Activated B cell treated with CpG ODN at 0.5 μM for 24 hours (primary cell): ENCODE measurements at regions not wholly inside any gene's neighbourhood (a gene's known extent, or its start where the extent isn't known, plus 50 kb on each side); places are given as distances from the start of the nearest gene placed in this dataset.
A peak's percentile ranks its signal among the peaks of the same experiment; 100 is the strongest.

Source experiments
- ATAC-seq: fragments of 200-7000 bp; cut with Tn5 transposase; one replicate; pipeline ENCODE4 v1.10.0; 2021; ENCODE audit warnings: low read depth, mild to moderate bottlenecking, moderate library complexity
- CTCF ChIA-PET: fragments of 350-600 bp; sonication (Branson Sonifier 250); formaldehyde crosslinking; loops from one replicate; lab custom pipeline; 2021; ENCODE audit warnings: antibody characterized with exemption; lab: Charles Lee
- POLR2A ChIA-PET: fragments of 350-600 bp; sonication (Branson Sonifier 250); formaldehyde crosslinking; loops from one replicate; lab custom pipeline; 2021; ENCODE audit warnings: antibody characterized with exemption; lab: Charles Lee
- DNase-seq: peaks from one replicate; pipeline ENCODE4 v3.0.0; 2022
- H3K27ac Mint-ChIP-seq: one replicate; pipeline ENCODE4 v1.8.0; 2020; ENCODE audit warnings: mixed read lengths
- H3K27me3 Mint-ChIP-seq: one replicate; pipeline ENCODE4 v1.8.0; 2021; ENCODE audit warnings: mixed read lengths
- H3K36me3 Mint-ChIP-seq: one replicate; pipeline ENCODE4 v1.8.0; 2021; ENCODE audit warnings: low read depth, mixed read lengths
- H3K4me1 Mint-ChIP-seq: one replicate; pipeline ENCODE4 v1.8.0; 2021; ENCODE audit warnings: mixed read lengths
- H3K4me3 Mint-ChIP-seq: one replicate; pipeline ENCODE4 v1.8.0; 2020; ENCODE audit warnings: mild to moderate bottlenecking, mixed read lengths
- H3K9me3 Mint-ChIP-seq: one replicate; pipeline ENCODE4 v1.8.0; 2020; ENCODE audit warnings: mixed read lengths
- intact Hi-C: fragments of 100-400 bp; cut with micrococcal nuclease; formaldehyde crosslinking; loops from one replicate; pipeline ENCODE4 v1.15.1; 2024
- TF ChIP-seq, protein P1 (sequence below): fragments of 200-600 bp; IDR thresholded peaks from one replicate; pipeline ENCODE4 v1.8.0; 2022; ENCODE audit warnings: antibody characterized with exemption, mild to moderate bottlenecking

DNA sequence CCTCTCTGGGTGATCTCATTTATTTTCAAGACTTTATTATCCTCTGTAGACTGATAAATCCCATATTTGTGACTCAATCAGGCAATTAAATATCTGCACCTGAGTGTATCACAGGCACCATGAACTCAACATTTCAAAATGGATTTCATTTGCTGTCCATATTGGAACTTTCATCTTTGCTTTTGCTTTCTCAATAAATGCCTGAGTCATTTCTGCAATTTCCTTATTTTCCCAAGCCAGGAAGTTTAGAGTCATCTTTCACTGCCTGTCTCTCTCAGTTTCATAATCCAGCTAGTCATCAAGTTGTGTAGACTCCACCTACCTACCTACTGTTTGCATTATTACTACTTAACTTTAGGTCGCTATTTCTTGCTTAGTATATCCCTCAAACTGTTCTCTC lies 540.9 kb downstream of the LMO4 start:
- H3K27me3 Mint-ChIP-seq = no peaks in the 10 kb centered on the region
- peaks cover 4% of the 10 kb centered on the region for H3K9me3 Mint-ChIP-seq
- peaks cover 52% of the 10 kb centered on the region for H3K4me1 Mint-ChIP-seq
- POLR2A ChIA-PET = no interaction called here
- H3K27ac Mint-ChIP-seq = no peak overlapping the region
- intact Hi-C loops = no loop called here
- ATAC-seq = no peak
- TF ChIP-seq, protein P1, sequence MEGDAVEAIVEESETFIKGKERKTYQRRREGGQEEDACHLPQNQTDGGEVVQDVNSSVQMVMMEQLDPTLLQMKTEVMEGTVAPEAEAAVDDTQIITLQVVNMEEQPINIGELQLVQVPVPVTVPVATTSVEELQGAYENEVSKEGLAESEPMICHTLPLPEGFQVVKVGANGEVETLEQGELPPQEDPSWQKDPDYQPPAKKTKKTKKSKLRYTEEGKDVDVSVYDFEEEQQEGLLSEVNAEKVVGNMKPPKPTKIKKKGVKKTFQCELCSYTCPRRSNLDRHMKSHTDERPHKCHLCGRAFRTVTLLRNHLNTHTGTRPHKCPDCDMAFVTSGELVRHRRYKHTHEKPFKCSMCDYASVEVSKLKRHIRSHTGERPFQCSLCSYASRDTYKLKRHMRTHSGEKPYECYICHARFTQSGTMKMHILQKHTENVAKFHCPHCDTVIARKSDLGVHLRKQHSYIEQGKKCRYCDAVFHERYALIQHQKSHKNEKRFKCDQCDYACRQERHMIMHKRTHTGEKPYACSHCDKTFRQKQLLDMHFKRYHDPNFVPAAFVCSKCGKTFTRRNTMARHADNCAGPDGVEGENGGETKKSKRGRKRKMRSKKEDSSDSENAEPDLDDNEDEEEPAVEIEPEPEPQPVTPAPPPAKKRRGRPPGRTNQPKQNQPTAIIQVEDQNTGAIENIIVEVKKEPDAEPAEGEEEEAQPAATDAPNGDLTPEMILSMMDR = no peak
- H3K36me3 Mint-ChIP-seq = no peaks in the 10 kb centered on the region
- DNase-seq = no peak
- CTCF ChIA-PET = no interaction called here
- no peak overlapping the region for H3K4me3 Mint-ChIP-seq

DNA sequence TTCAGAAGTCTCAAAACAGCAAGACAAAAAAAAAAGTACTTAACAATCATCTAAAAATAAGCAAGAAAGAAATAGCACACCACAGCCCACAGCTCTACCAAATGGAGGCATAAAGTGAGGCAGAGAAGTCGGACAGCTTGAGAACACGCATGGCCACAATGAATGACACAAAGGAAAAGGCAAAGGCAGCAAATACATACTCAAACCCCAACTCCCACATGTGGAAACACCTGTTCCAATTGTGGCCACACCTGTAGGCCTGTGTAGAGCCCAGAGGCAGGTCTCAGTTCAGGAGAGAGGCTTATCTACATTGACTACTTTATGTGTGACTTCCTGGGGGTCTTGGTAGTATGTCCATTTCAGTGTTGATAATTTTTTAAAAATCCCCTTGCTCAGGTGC lies 543.5 kb downstream of the LMO4 start:
- peak overlapping the region; percentile 89 for H3K27ac Mint-ChIP-seq
- ATAC-seq = peak; percentile 34

DNA sequence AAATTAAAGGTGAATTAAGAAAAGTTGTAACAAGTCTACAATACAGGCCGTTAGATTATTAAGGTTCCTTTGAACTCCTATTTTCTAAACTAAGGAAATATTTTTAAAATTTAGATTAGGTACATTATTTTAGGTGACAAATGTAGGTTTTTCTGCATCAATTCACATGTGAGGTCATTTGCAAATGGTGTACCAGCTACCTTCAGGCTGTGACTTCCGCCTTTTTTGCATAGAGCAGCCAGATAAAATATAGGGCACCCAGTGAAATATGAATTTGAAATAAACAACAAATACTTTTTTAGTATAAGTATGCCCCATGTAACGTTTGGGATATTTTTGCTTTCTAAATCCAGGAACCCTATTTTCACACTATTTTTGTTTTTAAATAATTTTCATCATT lies 544.0 kb downstream of the LMO4 start:
- H3K36me3 Mint-ChIP-seq = no peaks in the 10 kb centered on the region
- peak overlapping the region; percentile 5 for H3K4me3 Mint-ChIP-seq
- H3K27ac Mint-ChIP-seq = peak overlapping the region; percentile 89

More for the DNA sequence above, 543.5 kb downstream of the LMO4 start:
- no peak for DNase-seq
- POLR2A ChIA-PET = no interaction called here
- CTCF ChIA-PET = interaction anchor here (1.2 kb wide), 1 partner anchor 82 kb away, joined by 3 read pairs; no protein-coding TSS in a partner anchor
- TF ChIP-seq, protein P1 = no peak
- Mint-ChIP-seq H3K9me3 (no peaks in the 10 kb centered on the region), H3K27me3 (no peaks in the 10 kb centered on the region), H3K4me1 (peaks cover 48% of the 10 kb centered on the region), H3K36me3 (no peaks in the 10 kb centered on the region), H3K4me3 (peak overlapping the region; percentile 25)
- intact Hi-C loops = loop anchor here (2.0 to 5.0 kb wide), 2 partner anchors 41 to 60 kb away; no protein-coding TSS in a partner anchor

GRCh38 chr1:87878873-87879272 lies 550.2 kb downstream of the LMO4 start:
- ATAC-seq (no peak), DNase-seq (no peak)
- POLR2A ChIA-PET = no interaction called here
- CTCF ChIA-PET = no interaction called here
- Mint-ChIP-seq H3K4me3 (no peak overlapping the region), H3K4me1 (peaks cover 3% of the 10 kb centered on the region), H3K36me3 (no peaks in the 10 kb centered on the region), H3K27me3 (no peaks in the 10 kb centered on the region), H3K9me3 (no peaks in the 10 kb centered on the region), H3K27ac (no peak overlapping the region)
- intact Hi-C loops = no loop called here
- TF ChIP-seq, protein P1 = no peak

More for the DNA sequence above, 544.0 kb downstream of the LMO4 start:
- ATAC-seq (peak; percentile 71), DNase-seq (no peak)
- TF ChIP-seq, protein P1 = no peak
- ChIA-PET CTCF (no interaction called here), POLR2A (no interaction called here)
- intact Hi-C loops = loop anchor here (2.0 to 5.0 kb wide), 2 partner anchors 42 to 60 kb away; no protein-coding TSS in a partner anchor
- Mint-ChIP-seq H3K9me3 (no peaks in the 10 kb centered on the region), H3K27me3 (no peaks in the 10 kb centered on the region), H3K4me1 (peaks cover 48% of the 10 kb centered on the region)

DNA sequence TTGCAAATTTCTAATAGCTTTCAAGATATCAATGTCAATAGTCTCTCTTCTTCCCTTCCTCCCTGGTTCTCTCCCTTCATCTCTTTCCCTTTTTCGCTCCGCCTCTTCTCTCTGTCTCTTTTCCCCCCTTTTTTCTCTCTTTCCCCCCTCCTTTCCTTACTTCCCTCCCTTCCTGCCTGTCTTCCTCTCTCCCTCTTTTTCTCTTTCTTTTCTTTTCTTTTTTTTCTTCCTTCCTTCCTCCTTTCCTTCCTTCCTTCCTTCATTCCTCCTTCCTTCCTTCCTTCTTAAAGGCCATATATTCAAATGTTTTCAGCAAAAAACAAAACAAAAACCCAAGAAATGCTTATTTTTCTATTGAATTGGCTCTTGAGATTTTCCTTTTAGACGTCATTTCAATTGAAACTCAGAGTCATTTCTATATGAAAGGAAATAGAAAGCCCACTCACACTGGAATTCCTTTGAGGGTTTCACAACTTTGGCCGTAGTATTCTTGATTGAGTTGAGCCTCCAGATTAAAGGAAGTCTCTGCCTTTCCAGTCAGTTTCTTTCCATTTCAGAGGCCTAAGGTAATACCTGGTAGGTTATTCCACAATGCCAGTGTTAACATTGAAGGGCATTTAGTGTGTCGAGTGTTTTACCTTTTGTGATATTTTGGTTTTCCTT lies 551.5 kb downstream of the LMO4 start:
- Mint-ChIP-seq H3K4me3 (no peak overlapping the region), H3K27ac (no peak overlapping the region), H3K27me3 (no peaks in the 10 kb centered on the region), H3K9me3 (no peaks in the 10 kb centered on the region), H3K4me1 (no peaks in the 10 kb centered on the region), H3K36me3 (no peaks in the 10 kb centered on the region)
- ChIA-PET POLR2A (no interaction called here), CTCF (no interaction called here)
- TF ChIP-seq, protein P1 = no peak
- intact Hi-C loops = no loop called here
- ATAC-seq = no peak
- no peak for DNase-seq
